ENCODE measurements at regions not wholly inside any gene's neighbourhood (a gene's known extent, or its start where the extent isn't known, plus 50 kb on each side); places are given as distances from the start of the nearest gene placed in this dataset.

GRCh38 chr9:115985657-115986056 is 167.9 kb upstream of the PAPPA start:
- H3K4me3 ChIP-seq (ENCODE audit: low read depth, low read length), result no peak overlapping the region
- no peak for TF ChIP-seq CTCF (IDR thresholded peaks at IDR 0.05; ENCODE audit: borderline replicate concordance, insufficient read depth, low read depth, low read length)

DNA sequence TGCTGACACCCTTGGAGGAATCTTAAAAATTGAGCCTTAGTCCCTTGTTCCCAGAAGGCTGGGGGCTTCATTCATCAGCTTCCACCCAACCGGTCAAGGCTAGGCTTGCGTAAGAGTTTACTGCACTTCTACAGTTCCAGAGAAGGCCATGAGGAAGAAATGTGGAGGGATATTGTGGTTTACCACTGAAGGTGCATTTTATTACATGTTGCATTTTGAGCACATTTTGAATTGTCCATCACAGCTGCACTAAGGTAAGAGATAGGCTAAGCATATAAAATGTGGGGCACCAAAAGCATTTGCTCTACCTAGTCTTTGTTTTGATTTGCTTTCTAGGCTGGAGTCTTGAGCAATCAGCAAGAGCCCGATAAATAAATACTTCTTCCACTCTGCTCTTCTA is 167.1 kb upstream of the PAPPA start:
- no peak for TF ChIP-seq CTCF (IDR thresholded peaks at IDR 0.05; ENCODE audit: borderline replicate concordance, insufficient read depth, low read depth, low read length)
- H3K4me3 ChIP-seq (ENCODE audit: low read depth, low read length), result no peak overlapping the region

DNA sequence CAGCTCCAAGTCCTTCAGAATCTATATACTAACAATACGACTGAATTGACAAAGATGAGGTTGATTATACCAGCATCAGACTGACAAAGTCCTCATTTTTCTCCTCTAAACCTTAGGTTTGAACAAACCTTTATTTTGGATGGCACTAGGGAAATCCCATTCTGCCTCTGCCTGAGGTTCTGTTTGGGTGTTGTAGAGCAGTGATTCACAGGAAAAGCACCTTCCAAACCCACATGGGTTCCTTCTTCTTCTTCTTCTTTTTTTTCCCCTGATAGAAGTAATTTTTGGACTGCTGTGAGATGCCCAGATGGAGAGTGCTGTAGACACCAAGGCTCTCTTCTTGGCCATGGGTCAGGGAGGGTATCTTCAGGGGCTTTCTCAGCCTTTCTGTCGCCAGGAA is 164.9 kb upstream of the PAPPA start:
- TF ChIP-seq CTCF (IDR thresholded peaks at IDR 0.05; ENCODE audit: borderline replicate concordance, insufficient read depth, low read depth, low read length), result no peak
- H3K4me3 ChIP-seq (ENCODE audit: low read depth, low read length), result no peak overlapping the region

- H3K4me3 ChIP-seq (ENCODE audit: low read depth, low read length), result no peak overlapping the region
- TF ChIP-seq CTCF (IDR thresholded peaks at IDR 0.05; ENCODE audit: borderline replicate concordance, insufficient read depth, low read depth, low read length), result no peak
Measured at GRCh38 chr9:115989831-115990230, 163.8 kb upstream of the PAPPA start.

GRCh38 chr9:115992834-115993233 is 160.8 kb upstream of the PAPPA start:
- TF ChIP-seq CTCF (IDR thresholded peaks at IDR 0.05; ENCODE audit: borderline replicate concordance, insufficient read depth, low read depth, low read length), result no peak

DNA sequence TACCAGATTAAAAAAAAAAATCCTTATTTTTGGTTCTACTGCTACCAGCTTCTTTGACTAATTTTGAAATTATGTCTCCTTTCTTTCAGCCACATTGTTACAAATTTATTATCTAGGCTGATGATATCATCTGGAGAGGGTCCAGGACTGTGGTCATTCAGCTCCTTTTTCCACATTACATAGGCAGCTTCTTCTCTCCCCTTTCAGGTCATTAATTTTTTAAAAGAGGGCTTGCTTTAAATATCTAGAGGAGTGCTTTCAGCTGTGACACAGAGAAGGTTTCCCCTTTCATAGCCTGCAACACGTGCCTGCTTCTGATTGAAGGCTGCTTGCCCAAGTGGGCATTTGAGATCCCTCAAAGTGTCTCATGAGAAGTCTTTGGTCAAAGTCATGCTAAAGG is 155.7 kb upstream of the PAPPA start:
- H3K4me3 ChIP-seq (ENCODE audit: low read depth, low read length), result no peak overlapping the region
- TF ChIP-seq CTCF (IDR thresholded peaks at IDR 0.05; ENCODE audit: borderline replicate concordance, insufficient read depth, low read depth, low read length), result no peak

More at GRCh38 chr9:115992834-115993233, 160.8 kb upstream of the PAPPA start:
- no peak overlapping the region for H3K4me3 ChIP-seq (ENCODE audit: low read depth, low read length)

GRCh38 chr9:115998666-115999065 is 154.9 kb upstream of the PAPPA start:
- no peak overlapping the region for H3K4me3 ChIP-seq (ENCODE audit: low read depth, low read length)
- TF ChIP-seq CTCF (IDR thresholded peaks at IDR 0.05; ENCODE audit: borderline replicate concordance, insufficient read depth, low read depth, low read length), result no peak
